ENCODE measurements at regions not wholly inside any gene's neighbourhood (a gene's known extent, or its start where the extent isn't known, plus 50 kb on each side); places are given as distances from the start of the nearest gene placed in this dataset.

GRCh38 chr1:235022341-235022980 lies 106.2 kb downstream of the TOMM20 start (continued):
- no peak for TF ChIP-seq ZHX1 (conservative IDR thresholded peaks at IDR 0.05; ENCODE audit: low read length)
- no peak for TF ChIP-seq KLF6 (CRISPR knock-in tag; IDR thresholded peaks at IDR 0.05; ENCODE audit: borderline replicate concordance)
- no peak for TF ChIP-seq ZNF146 (CRISPR knock-in tag; IDR thresholded peaks at IDR 0.05; ENCODE audit: unreplicated experiment)
- no peak for TF ChIP-seq HMG20A (CRISPR knock-in tag; conservative IDR thresholded peaks at IDR 0.05)
- TF ChIP-seq NBN (IDR thresholded peaks at IDR 0.05; ENCODE audit: low read depth) = no peak
- no peak for TF ChIP-seq KLF16 (IDR thresholded peaks at IDR 0.05)
- no peak for TF ChIP-seq CSDE1 (IDR thresholded peaks at IDR 0.05)
- TF ChIP-seq, protein P1, sequence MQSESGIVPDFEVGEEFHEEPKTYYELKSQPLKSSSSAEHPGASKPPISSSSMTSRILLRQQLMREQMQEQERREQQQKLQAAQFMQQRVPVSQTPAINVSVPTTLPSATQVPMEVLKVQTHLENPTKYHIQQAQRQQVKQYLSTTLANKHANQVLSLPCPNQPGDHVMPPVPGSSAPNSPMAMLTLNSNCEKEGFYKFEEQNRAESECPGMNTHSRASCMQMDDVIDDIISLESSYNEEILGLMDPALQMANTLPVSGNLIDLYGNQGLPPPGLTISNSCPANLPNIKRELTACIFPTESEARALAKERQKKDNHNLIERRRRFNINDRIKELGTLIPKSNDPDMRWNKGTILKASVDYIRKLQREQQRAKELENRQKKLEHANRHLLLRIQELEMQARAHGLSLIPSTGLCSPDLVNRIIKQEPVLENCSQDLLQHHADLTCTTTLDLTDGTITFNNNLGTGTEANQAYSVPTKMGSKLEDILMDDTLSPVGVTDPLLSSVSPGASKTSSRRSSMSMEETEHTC (IDR thresholded peaks at IDR 0.05) = no peak
- TF ChIP-seq HDAC8 (tag; IDR thresholded peaks at IDR 0.05) = no peak
- TF ChIP-seq E2F6 (IDR thresholded peaks at IDR 0.05; ENCODE audit: borderline replicate concordance in 1 of 2, extremely low read depth in 1 of 2, insufficient read depth in 1 of 2, insufficient read length in 1 of 2, low read depth in 1 of 2, low read length in 1 of 2, poor library complexity in 1 of 2, severe bottlenecking in 1 of 2) = no peak
- TF ChIP-seq HMGN3 (IDR thresholded peaks at IDR 0.05; ENCODE audit: borderline replicate concordance, extremely low read depth, insufficient read length, low read depth, low read length) = no peak
- TF ChIP-seq ZC3H8 (IDR thresholded peaks at IDR 0.05) = no peak
- no peak for TF ChIP-seq FOXO4 (CRISPR knock-in tag; IDR thresholded peaks at IDR 0.05)
- TF ChIP-seq HEY1 (CRISPR knock-in tag; IDR thresholded peaks at IDR 0.05; ENCODE audit: borderline replicate concordance) = no peak
- no peak for TF ChIP-seq AFF4 (CRISPR knock-in tag; IDR thresholded peaks at IDR 0.05)
- TF ChIP-seq ARID1B (IDR thresholded peaks at IDR 0.05) = peak; percentile 26; the same call in 1 of the 2 replicates

All from K562 (cell line).